ENCODE measurements at regions not wholly inside any gene's neighbourhood (a gene's known extent, or its start where the extent isn't known, plus 50 kb on each side); places are given as distances from the start of the nearest gene placed in this dataset.

DNA sequence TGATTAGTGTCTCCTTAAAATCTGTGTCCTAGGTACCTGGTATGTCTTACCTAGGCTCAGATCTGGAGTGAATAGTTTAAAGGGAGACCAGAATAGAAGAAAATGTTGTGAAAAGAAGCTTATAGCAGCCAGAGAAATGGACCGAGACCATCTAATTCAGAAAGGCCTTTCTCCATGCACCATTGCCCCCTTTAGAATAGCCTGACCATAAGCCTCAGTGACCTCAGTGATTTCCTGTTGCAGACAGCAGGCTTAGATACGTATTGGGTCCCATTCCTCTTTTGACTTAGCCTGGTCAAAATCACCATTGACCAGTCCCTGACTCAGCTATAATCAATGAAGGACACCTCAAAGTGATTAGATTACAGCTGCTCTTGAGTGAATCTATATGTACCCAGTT lies 690.7 kb upstream of the KLHL29 start:
- Mint-ChIP-seq H3K9me3 (no peaks in the 10 kb centered on the region), H3K36me3 (ENCODE audit: low read depth) (no peaks in the 10 kb centered on the region), H3K27ac (ENCODE audit: unreplicated experiment) (no peak overlapping the region), H3K4me3 (no peak overlapping the region), H3K27me3 (ENCODE audit: low read depth) (no peaks in the 10 kb centered on the region), H3K4me1 (peaks cover 29% of the 10 kb centered on the region)
- TF ChIP-seq CTCF (conservative IDR thresholded peaks at IDR 0.05) = no peak
- DNase-seq (ENCODE audit: low read depth, low spot score) = no peak

DNA sequence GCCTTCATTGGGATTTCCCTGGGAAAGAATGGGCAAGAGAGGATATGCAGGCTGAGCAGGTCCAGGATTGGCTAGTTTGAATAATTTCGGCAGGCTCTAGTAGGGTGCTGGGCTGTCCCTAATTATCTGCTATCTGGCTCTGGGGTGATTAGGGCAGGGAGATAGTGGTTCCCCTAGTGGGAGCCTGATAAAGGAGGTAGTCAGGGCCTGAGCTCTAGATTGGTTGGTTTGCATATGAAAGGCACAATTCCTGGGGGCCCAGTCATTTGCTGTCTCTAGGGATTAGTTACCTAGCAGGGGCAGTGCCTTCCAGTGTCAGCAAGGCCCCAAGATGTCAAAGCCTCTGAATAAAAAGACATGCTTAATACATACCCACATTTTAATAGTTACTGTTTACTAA lies 690.1 kb upstream of the KLHL29 start:
- Mint-ChIP-seq H3K4me3 (no peak overlapping the region), H3K9me3 (no peaks in the 10 kb centered on the region), H3K27ac (ENCODE audit: unreplicated experiment) (no peak overlapping the region), H3K36me3 (ENCODE audit: low read depth) (no peaks in the 10 kb centered on the region), H3K4me1 (peaks cover 29% of the 10 kb centered on the region), H3K27me3 (ENCODE audit: low read depth) (no peaks in the 10 kb centered on the region)
- no peak for DNase-seq (ENCODE audit: low read depth, low spot score)
- TF ChIP-seq CTCF (conservative IDR thresholded peaks at IDR 0.05) = no peak

DNA sequence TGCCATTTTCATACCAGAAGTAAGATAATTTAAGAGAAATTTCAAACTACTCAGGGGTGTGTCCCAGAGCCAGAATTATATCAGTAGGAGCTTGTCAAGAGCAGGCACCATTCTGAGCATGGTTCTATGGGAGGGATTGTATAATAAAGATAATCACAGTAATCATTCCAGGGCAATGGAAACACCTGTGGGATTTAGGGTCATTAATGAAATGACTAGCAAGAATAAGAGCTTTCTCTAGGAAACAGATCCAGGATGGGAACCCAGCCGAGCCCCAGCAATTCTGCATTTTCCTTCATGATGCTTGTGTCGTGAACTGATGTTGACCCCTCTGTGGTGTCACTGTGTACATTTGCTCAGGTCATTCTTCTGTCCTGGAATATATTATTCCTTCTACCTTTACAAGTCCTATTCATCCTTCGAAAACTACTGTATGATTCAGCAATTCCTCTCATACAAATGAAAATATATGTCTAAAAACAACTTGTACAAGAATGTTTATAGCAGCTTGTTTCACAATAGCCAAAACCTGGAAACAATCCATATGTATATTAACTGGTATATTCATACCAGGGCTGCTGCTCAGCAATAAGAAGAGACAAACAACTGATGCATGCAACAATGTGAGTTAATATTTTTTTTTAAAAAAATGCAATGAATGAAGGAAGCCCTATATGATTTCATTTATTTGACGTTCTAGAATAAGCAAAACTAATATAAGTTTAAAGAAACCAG lies 687.8 kb upstream of the KLHL29 start:
- no peak overlapping the region for H3K4me3 Mint-ChIP-seq
- peaks cover 29% of the 10 kb centered on the region for H3K4me1 Mint-ChIP-seq
- no peak for TF ChIP-seq CTCF (conservative IDR thresholded peaks at IDR 0.05)
- DNase-seq (ENCODE audit: low read depth, low spot score) = no peak
- no peaks in the 10 kb centered on the region for H3K9me3 Mint-ChIP-seq
- no peaks in the 10 kb centered on the region for H3K27me3 Mint-ChIP-seq (ENCODE audit: low read depth)
- H3K36me3 Mint-ChIP-seq (ENCODE audit: low read depth) = no peaks in the 10 kb centered on the region
- H3K27ac Mint-ChIP-seq (ENCODE audit: unreplicated experiment) = no peak overlapping the region

DNA sequence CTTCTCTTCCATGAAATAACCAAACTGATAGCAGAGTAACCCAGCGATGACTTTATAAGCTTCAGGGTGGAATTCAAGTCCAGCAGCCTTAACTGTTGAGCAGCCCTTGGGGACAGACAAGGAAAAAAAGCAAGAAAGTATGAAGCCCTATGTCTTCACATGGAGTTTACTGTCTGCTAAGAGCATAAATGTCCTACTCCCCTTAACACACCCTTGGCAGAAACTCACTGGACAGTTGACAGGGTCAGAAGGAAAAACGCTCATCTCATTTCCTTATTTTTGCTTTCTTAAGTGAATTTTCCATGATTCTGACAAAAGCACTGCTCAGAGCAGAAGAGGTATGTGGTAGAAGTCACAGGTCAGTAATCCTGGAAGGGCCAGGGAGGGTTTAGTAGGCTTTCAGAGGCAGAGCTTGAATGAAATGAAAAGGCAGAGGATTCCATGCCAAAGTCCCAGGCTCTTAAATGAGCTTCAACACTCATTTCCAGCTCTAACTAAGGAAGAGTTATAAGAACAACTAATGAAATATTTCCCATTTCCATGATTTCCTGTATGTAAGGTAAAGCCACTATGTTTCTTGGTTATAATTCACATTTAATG lies 683.3 kb upstream of the KLHL29 start:
- TF ChIP-seq CTCF (conservative IDR thresholded peaks at IDR 0.05) = no peak
- Mint-ChIP-seq H3K27me3 (ENCODE audit: low read depth) (no peaks in the 10 kb centered on the region), H3K27ac (ENCODE audit: unreplicated experiment) (no peak overlapping the region), H3K4me3 (no peak overlapping the region), H3K4me1 (no peaks in the 10 kb centered on the region), H3K9me3 (no peaks in the 10 kb centered on the region), H3K36me3 (ENCODE audit: low read depth) (no peaks in the 10 kb centered on the region)
- no peak for DNase-seq (ENCODE audit: low read depth, low spot score)

DNA sequence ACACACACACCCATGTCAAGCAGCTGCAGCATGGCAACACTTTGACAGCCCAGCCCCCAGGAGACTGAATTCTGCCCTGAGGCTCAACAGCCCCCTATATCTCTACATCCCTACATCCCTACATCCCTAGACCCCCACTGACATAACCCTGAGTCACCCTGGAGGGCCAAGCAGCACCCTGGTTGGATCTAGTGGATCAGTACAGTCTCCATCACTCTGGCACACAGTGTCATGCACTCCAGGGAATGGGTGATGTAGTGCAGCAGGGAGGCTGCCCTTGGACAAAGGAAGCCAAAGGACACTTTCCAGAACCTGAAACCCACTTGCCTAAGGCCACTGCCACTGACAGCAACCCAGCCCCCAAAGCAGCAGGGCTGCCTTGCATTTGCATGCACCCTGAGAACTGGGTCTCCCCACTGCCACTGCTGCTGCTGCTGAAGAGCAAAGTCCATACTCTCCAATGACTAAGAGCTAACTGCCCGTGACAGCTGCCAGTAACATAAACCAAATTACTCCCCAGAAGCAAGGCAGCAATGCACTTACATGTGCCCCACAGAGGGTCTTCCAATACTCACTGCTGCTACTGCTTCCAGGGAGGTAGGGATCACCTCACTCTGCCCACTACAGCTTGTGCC lies 681.6 kb upstream of the KLHL29 start:
- Mint-ChIP-seq H3K4me1 (no peaks in the 10 kb centered on the region), H3K27ac (ENCODE audit: unreplicated experiment) (no peak overlapping the region), H3K4me3 (no peak overlapping the region), H3K36me3 (ENCODE audit: low read depth) (no peaks in the 10 kb centered on the region), H3K9me3 (peaks cover 6% of the 10 kb centered on the region), H3K27me3 (ENCODE audit: low read depth) (no peaks in the 10 kb centered on the region)
- no peak for TF ChIP-seq CTCF (conservative IDR thresholded peaks at IDR 0.05)
- no peak for DNase-seq (ENCODE audit: low read depth, low spot score)

Data from neural crest cell (in vitro differentiated cells).